Neural progenitor cell (in vitro differentiated cells): ENCODE measurements at regions not wholly inside any gene's neighbourhood (a gene's known extent, or its start where the extent isn't known, plus 50 kb on each side); places are given as distances from the start of the nearest gene placed in this dataset.

ENCODE experiments used
- CTCF ChIP-seq: fragments of 200-600 bp; sonication (generic); IDR thresholded peaks from 2 replicates; pipeline ENCODE4 v1.5.1; 2017; ENCODE audit warnings: antibody characterized with exemption, mild to moderate bottlenecking
- EZH2 ChIP-seq: fragments of 200-600 bp; sonication (generic); IDR thresholded peaks from 2 replicates; pipeline ENCODE4 v1.6.1; 2017; ENCODE audit warnings: antibody characterized with exemption, mild to moderate bottlenecking, moderate library complexity

GRCh38 chr20:22412977-22413868 lies 171.1 kb downstream of the FOXA2 start:
- TF ChIP-seq CTCF (no peak), EZH2 (no peak)
